HG02759 (cell line): ENCODE measurements at regions not wholly inside any gene's neighbourhood (a gene's known extent, or its start where the extent isn't known, plus 50 kb on each side); places are given as distances from the start of the nearest gene placed in this dataset.

Experiments used
- ATAC-seq: cut with Tn5 transposase; IDR thresholded peaks from one replicate; pipeline ENCODE4 v1.9.1; 2021; ENCODE audit warnings: mild to moderate bottlenecking, moderate library complexity; ENCODE audit not compliant: unreplicated experiment

DNA sequence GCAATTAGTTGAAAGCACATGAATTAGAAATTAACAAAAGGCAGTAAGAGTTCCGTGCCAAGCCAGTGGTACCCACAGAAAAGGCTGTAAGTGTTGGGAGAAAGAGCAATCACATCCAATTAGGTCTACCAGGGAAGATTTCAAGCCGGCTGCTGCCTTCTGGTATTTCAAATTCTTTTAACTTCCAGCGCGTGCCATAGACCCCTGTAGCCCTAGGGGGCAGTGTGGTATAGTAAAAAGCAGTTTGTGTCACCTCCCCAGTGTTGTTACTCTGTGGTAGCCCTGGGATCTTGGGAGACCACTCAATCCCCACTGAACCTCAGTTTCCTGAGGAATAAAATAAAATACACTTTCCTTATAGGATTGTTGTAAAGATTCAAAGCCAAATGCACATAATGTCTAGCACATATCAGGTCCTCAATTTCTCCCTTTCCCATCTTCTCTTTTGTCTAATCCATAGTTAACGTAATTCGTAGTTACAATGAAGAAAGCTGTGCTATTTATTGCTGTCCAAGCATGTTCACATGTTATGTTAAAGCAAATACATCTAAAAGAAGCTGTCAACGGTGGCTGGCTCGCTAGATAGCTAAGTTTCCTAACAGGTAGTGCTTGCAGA is 230.2 kb downstream of the TDRD3 start:
- peak; percentile 87 for ATAC-seq
